ENCODE measurements at regions not wholly inside any gene's neighbourhood (a gene's known extent, or its start where the extent isn't known, plus 50 kb on each side); places are given as distances from the start of the nearest gene placed in this dataset.

GRCh38 chr6:19037607-19038006, 650.5 kb downstream of the RNF144B start:
- DNase-seq (ENCODE audit: low spot score): no peak

DNA sequence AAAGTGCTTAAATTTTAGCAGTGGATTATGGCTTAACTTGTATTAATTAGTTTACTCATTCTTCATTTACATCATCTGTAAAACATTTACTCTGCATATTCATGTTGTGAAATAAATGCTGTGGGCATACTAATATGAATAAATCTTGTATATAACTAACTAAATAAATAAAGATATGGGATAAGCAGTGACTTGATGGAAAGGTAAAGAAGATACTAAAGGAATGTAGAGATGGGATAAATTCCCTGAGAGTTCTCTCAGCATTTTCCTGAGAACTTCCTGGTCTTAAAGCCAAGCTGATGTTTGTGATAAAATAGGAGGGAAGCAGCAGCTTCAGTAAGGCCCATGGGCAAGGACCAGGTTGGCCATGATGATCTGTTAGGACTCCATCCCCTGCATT, 652.1 kb downstream of the RNF144B start:
- no peak for DNase-seq (ENCODE audit: low spot score)

DNA sequence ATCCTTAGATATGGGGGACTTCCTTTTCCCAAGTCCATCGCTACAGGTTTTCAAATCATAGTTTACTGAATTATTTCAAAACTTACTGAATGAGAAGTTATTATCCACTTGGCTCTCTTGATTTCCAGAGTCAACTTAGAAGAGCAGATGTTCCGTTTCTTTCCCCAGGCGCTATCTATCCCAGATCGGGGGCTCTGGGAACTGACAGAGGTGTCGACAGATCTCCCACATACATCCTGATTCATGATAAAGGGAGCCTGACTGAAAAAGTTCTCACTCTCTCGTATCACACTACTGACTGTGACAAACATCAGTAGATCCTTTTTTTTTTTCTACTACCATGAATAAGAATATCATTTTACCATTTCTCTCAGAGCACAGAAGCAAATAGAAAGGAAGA, 654.8 kb downstream of the RNF144B start:
- no peak for DNase-seq (ENCODE audit: low spot score)

DNA sequence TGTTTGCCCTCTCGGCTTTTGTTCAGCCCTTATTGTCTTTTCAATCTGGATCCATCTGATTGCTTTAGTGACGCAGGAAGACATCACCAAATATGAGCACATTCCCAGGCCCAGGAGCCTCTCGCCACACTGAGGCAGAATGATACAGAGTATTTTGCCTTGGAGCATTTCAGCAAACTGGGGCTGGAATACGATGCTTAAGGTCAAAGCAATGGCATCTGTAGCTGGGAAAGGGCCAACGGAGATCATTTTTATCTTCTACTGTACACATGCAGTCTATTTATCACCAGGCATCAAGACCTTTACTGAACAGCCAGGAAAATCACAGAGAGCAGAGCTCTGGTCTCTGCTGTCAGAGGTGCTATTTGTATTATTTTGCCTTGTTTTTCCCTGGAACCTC, 655.3 kb downstream of the RNF144B start:
- no peak for DNase-seq (ENCODE audit: low spot score)

GRCh38 chr6:19050765-19051164, 663.6 kb downstream of the RNF144B start:
- no peak for DNase-seq (ENCODE audit: low spot score)

GRCh38 chr6:19052219-19052618, 665.1 kb downstream of the RNF144B start:
- no peak for DNase-seq (ENCODE audit: low spot score)

DNA sequence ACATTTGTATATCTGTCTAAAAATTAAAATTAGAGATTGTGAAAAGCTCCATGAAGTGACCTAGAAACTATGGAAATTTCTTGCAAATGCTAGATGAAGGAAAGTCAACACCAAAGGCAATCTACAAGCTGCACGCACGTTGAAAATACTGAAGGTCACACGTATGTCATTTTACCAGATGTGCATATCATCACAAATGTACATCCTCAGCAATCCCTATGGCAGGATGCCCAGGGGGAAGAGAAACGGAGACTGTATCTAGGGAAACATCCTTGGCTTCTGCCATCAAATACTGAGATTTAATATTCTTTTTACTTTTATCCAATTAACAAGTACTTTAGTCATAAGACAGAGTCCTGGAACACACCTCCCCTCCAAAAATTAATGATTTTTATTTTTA, 672.0 kb downstream of the RNF144B start:
- DNase-seq (ENCODE audit: low spot score): no peak

DNA sequence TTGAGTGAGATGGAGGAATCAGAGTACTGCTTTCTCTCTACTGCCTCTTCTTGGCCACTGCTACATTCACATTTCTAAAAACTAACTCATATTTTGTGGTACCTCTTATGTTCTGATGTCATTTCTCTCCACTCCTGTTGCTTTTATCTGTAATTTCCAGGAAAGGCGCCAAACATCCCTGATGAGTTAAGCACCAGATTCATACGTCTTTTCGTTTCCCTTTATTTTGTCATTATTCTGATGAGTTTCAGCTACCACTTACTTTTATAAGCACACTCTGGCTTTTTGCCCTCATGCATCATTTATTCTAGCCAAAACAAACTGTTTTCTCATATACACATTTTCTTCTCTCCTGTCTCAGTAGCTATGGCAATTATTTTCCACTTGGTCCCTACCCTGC, 680.0 kb downstream of the RNF144B start:
- no peak for DNase-seq (ENCODE audit: low spot score)

DNA sequence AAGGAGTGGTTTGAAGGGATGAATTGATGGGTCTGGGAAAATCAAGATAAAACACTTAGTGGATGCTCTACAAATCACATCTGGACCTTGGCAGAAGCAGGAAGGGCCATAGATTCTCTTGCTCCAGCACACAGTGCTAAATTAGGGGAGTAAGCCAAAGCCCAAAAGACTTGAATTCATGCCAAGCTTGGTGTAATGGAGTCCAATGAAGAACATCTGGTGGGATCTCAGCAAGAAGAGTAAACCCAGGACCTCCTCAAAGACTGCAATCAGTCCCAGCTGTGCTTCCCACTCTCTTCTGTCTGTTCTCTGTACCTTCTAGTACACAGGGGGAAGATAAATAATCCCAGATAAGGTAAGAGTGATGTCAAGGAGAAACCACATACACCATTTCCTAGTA, 683.4 kb downstream of the RNF144B start:
- DNase-seq (ENCODE audit: low spot score): no peak

GRCh38 chr6:19083801-19084200, 696.7 kb downstream of the RNF144B start:
- no peak for DNase-seq (ENCODE audit: low spot score)

DNA sequence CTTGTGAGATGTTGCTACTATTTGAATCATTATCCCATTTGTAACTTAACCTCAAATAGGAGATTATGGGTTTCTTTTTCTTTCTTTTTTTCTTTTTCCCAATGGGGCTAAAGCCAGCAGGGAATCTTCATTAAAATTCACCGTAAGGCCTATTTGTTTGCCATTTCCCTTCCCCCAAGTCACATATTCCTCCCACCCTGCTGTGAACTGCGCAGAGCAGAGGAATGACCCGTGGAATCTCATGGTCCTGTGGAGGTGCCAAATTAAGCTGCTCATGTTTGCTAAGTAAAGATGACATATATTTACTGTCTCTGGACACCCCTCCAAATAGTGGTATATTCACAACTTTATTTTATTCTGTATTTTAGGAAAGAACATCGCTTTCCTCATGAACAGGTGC, 699.3 kb downstream of the RNF144B start:
- DNase-seq (ENCODE audit: low spot score): no peak

- no peak for DNase-seq (ENCODE audit: low spot score)
Measured at GRCh38 chr6:19087296-19087695, 700.1 kb downstream of the RNF144B start.

GRCh38 chr6:19087897-19088296, 700.7 kb downstream of the RNF144B start:
- DNase-seq (ENCODE audit: low spot score): no peak

DNA sequence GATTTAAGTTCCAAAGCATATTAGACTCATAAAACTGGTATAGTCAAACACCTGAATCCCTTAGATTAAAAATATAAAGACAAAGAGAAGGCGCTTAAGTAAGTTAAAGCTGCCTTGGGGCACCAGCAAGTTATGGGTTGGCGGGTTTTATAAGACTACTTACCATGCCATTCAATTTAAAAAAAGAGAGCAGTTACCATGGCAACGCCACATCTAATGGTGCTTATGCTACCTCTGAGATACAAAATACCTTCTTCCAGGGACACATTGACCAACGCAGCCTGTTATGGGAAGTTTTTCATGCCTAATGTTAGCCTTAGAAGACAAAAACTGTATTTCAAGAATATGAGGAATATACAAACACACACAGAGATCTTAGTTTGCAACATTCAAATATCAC, 713.6 kb downstream of the RNF144B start:
- no peak for DNase-seq (ENCODE audit: low spot score)

- no peak for DNase-seq (ENCODE audit: low spot score)
Measured at GRCh38 chr6:19102936-19103335, 715.8 kb downstream of the RNF144B start.

GRCh38 chr6:19107468-19107867, 720.3 kb downstream of the RNF144B start:
- DNase-seq (ENCODE audit: low spot score): no peak

- no peak for DNase-seq (ENCODE audit: low spot score)
Measured at GRCh38 chr6:19121521-19121920, 715.6 kb upstream of the ID4 start.

DNA sequence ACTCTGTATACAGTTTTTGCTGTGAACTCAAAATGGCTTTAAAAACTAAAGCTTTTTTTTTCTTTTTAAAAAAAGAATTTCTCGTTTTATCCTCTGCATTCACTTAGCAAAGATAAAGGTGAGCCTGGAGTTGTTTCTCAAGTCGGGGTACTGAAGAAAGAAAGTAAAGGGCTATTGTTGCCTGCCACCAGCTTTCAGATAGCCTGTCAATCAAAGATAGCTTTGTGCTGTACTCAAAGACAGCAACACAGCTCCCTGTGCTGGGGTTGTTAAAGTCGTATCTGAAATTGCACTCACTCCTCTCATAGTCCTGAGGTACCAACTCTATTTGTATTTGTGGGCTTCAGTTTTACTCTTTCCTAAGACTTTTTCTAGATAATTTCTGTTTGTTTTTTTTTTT, 710.1 kb upstream of the ID4 start:
- DNase-seq (ENCODE audit: low spot score): no peak

DNA sequence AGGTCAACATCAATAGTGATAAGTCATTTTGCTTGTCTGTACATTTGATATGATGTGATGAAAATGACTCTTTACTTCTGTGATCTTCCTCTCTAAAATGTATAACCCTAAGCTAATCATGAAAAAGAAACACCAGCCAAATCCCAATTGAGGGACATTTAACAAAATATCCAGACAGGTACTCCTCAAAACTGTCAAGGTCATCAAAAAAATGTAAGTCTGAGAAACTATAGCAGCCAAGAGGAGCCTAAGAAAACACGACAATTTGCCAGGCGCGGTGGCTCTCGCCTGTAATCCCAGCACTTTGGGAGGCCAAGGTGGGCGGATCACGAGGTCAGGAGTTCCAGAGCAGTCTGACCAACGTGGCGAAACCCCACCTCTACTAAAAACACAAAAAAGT, 708.5 kb upstream of the ID4 start:
- no peak for DNase-seq (ENCODE audit: low spot score)

DNA sequence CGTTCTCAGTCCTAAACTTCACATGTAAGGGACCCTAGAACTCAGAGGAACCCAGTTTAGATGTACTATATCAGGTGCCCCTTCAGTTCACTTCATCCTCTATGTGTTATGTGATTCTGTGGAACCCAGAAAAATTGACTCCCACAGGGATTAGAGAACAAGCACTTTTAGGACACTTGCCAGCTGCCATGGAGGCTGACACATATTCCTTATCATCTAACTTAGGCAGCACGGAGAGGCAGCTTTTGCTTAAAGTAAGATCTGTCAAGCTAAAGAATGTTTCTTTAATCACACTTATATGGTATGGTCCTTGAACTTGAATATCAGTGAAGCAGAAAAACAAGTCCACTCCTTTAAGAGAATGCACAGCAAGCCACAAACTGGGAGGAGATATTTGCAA, 701.5 kb upstream of the ID4 start:
- no peak for DNase-seq (ENCODE audit: low spot score)

- DNase-seq (ENCODE audit: low spot score): no peak
Measured at GRCh38 chr6:19137505-19137904, 699.7 kb upstream of the ID4 start.

DNA sequence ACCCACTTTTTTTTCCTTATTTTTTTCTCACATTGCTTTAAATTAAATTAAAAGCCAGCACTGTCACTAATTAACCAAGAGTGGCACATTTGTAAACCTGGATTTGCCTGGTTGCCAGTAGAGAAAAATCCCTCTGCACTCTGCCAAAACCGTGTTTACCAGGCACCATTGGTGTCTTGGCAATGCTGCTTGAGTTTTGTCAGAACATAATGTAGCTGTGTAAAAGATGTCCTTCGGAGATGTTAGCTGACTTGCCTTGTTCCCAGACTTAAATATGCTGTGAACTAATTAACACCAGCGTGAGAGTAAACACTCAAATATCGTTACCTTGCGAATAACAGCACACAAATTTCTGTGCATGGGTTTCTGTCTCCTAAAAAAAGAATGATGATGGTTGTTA, 694.9 kb upstream of the ID4 start:
- peak; percentile 85 for DNase-seq (ENCODE audit: low spot score)

GRCh38 chr6:19150307-19150706, 686.9 kb upstream of the ID4 start:
- DNase-seq (ENCODE audit: low spot score): no peak

DNA sequence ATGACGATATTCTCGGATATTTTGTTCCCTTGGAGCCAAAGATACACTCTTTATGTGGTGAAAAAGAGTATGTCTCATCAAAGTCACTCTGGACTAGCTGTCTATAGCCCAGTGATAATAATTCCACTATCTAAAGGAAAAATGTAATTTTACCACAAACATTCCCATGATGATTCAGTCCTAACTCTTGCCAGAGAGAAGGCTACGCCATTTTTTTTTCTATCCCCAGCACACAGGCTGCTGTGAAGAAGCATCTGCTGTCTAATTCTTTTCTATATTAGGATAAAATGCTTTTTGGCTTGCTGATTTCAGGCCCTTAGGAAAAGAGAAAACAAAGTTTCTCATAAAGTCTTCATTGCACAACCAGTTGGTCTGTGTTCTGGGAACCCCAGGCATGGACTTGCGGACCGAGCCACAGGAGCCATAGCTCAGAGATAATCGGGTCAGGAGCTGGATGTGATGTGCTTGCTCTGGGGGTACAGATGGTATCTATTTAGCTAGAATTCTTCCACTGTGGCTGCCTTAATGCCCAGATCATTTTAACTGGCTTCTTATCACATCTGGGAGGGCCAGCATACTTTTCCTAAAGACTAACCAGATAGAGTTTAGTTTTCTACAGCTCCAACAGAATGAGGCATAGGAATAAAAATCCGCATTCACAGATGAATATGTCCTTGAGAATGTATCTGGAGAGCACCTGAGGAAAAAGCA, 683.7 kb upstream of the ID4 start:
- no peak for DNase-seq (ENCODE audit: low spot score)

DNA sequence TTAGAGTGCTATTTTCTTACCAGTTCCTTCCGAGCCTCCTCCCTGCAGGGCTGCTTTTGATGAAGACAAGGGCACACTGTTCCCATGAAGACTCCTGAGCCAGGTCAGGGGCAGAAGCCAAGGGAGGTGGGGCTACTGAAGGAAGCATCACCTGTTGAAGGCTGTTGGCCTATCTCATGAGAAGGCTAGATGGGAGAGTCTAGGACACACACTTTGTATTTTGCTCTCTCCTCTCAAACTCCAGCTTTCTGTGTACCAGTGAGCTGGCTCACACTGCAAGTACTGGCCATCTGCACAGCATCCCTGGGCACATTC, 683.2 kb upstream of the ID4 start:
- DNase-seq (ENCODE audit: low spot score): peak; percentile 5

Measured in cerebellar cortex (tissue), 1 donor.